SK-N-SH (cell line): ENCODE measurements at regions not wholly inside any gene's neighbourhood (a gene's known extent, or its start where the extent isn't known, plus 50 kb on each side); places are given as distances from the start of the nearest gene placed in this dataset.

Experiments used
- CTCF ChIA-PET: fragments of 300-600, 350-600 bp; formaldehyde crosslinking; extraction: SDS; loops from one replicate; lab custom pipeline; 2021; lab: Yijun Ruan, JAX
- POLR2A ChIA-PET: fragments of 350-600 bp; sonication (Branson Sonifier 250); formaldehyde crosslinking; extraction: SDS; loops from one replicate; lab custom pipeline; 2020; ENCODE audit warnings: antibody characterized with exemption, inconsistent platforms; lab: Yijun Ruan, JAX
- DNase-seq: peaks from one replicate; pipeline ENCODE4 v3.0.0; 2012
- H2AFZ ChIP-seq: fragments of 200-600 bp; sonication (generic); 2 replicates; pipeline ENCODE4 v1.8.1; 2016; ENCODE audit warnings: antibody characterized with exemption, mild to moderate bottlenecking, low read depth
- H3F3A ChIP-seq: fragments of 200-600 bp; sonication (generic); replicated peaks from 2 replicates; pipeline ENCODE3; 2016; ENCODE audit warnings: antibody characterized with exemption, mild to moderate bottlenecking; ENCODE audit not compliant: insufficient read depth
- H3K27ac ChIP-seq, 2 experiments: fragments of 200-500 bp in 1 of 2; fragments of 200-600 bp in 1 of 2; sonication (Bioruptor generic) in 1 of 2; sonication (generic), shearing (Covaris generic) in 1 of 2; 2 replicates each; pipeline versions ENCODE4 v1.5.1 to v1.6.1; 2014 to 2016; ENCODE audit warnings: low read depth in 2 of 2, inconsistent platforms in 1 of 2, low read length in 1 of 2, mild to moderate bottlenecking in 1 of 2, mixed read lengths in 1 of 2
- H3K27me3 ChIP-seq: fragments of 200-600 bp; sonication (generic), shearing (Covaris generic); 2 replicates; pipeline ENCODE4 v1.6.1; 2016; ENCODE audit warnings: mixed run types; ENCODE audit not compliant: insufficient read depth
- H3K36me3 ChIP-seq, 2 experiments: fragments of 200-500 bp in 1 of 2; fragments of 200-600 bp in 1 of 2; sonication (Bioruptor generic) in 1 of 2; sonication (generic) in 1 of 2; replicated peaks in 1 of 2; 2 replicates each; pipeline versions ENCODE3 to v1.5.1; 2014 to 2016; ENCODE audit warnings: low read length in 1 of 2, mild to moderate bottlenecking in 1 of 2; ENCODE audit not compliant: insufficient read depth in 2 of 2, control insufficient read depth in 1 of 2
- H3K4me1 ChIP-seq, 2 experiments: fragments of 200-500 bp in 1 of 2; fragments of 200-600 bp in 1 of 2; sonication (Bioruptor generic) in 1 of 2; sonication (generic), shearing (Covaris generic) in 1 of 2; 2 replicates each; pipeline versions ENCODE4 v1.5.1 to v1.6.1; 2014 to 2016; ENCODE audit warnings: low read depth in 1 of 2, low read length in 1 of 2, mixed run types in 1 of 2; ENCODE audit not compliant: insufficient read depth in 2 of 2, control insufficient read depth in 1 of 2
- H3K4me2 ChIP-seq: fragments of 200-600 bp; sonication (generic), shearing (Covaris generic); 2 replicates; pipeline ENCODE4 v1.6.1; 2017; ENCODE audit warnings: mixed run types
- H3K4me3 ChIP-seq, 2 experiments: fragments of 200-500 bp in 1 of 2; fragments of 200-600 bp in 1 of 2; sonication (Bioruptor generic) in 1 of 2; sonication (generic), shearing (Covaris generic) in 1 of 2; 2 replicates each; pipeline versions ENCODE4 v1.5.1 to v1.8.1; 2014 to 2016; ENCODE audit warnings: low read depth in 2 of 2, inconsistent platforms in 1 of 2, low read length in 1 of 2, mild to moderate bottlenecking in 1 of 2, mixed read lengths in 1 of 2, moderate library complexity in 1 of 2
- H3K79me2 ChIP-seq: fragments of 200-600 bp; sonication (generic); 2 replicates; pipeline ENCODE4 v1.8.1; 2017; ENCODE audit warnings: mild to moderate bottlenecking; ENCODE audit not compliant: insufficient read depth
- H3K9ac ChIP-seq: fragments of 200-600 bp; sonication (generic); 2 replicates; pipeline ENCODE4 v1.6.1; 2017; ENCODE audit warnings: mixed run types
- H3K9me2 ChIP-seq: fragments of 200-600 bp; sonication (generic); 2 replicates; pipeline ENCODE4 v1.6.1; 2017; ENCODE audit warnings: mixed run types
- H3K9me3 ChIP-seq: fragments of 200-600 bp; sonication (generic); 2 replicates; pipeline ENCODE4 v1.6.1; 2017; ENCODE audit warnings: mixed run types, mild to moderate bottlenecking, moderate library complexity
- H4K20me1 ChIP-seq: fragments of 200-600 bp; sonication (generic); 2 replicates; pipeline ENCODE4 v1.6.1; 2017; ENCODE audit warnings: mild to moderate bottlenecking, mixed run types; ENCODE audit not compliant: insufficient read depth
- CHD2 ChIP-seq: fragments of 150-350 bp; IDR thresholded peaks from 2 replicates; pipeline ENCODE4 v1.6.1; 2018; ENCODE audit warnings: low read length; ENCODE audit not compliant: partially characterized antibody
- EZH2phosphoT487 ChIP-seq: fragments of 200-600 bp; sonication (generic); IDR thresholded peaks from 2 replicates; pipeline ENCODE4 v1.6.1; 2017; ENCODE audit warnings: low read depth, mixed run types, mild to moderate bottlenecking, antibody characterized with exemption, moderate library complexity, borderline replicate concordance
- FOSL2 ChIP-seq: IDR thresholded peaks from 2 replicates; pipeline ENCODE4 v1.4.0; 2012; ENCODE audit warnings: low read depth, mild to moderate bottlenecking, moderate library complexity, borderline replicate concordance
- FOXM1 ChIP-seq: IDR thresholded peaks from 2 replicates; pipeline ENCODE4 v1.4.0; 2012; ENCODE audit warnings: low read depth, mild to moderate bottlenecking
- GATA2 ChIP-seq: sonication (generic); formaldehyde crosslinking; IDR thresholded peaks from 2 replicates; pipeline ENCODE4 v1.5.0; 2020; ENCODE audit warnings: mild to moderate bottlenecking, missing genetic modification reagents
- MEF2A ChIP-seq: IDR thresholded peaks from 2 replicates; pipeline ENCODE4 v1.4.0; 2012; ENCODE audit warnings: low read depth, borderline replicate concordance
- MXI1 ChIP-seq: IDR thresholded peaks from 2 replicates; pipeline ENCODE4 v1.6.1; 2012; ENCODE audit warnings: mild to moderate bottlenecking, low read depth, low read length, improper control_type of control experiment
- NRF1 ChIP-seq: IDR thresholded peaks from 2 replicates; pipeline ENCODE4 v1.6.1; 2012; ENCODE audit warnings: low read depth, mild to moderate bottlenecking, low read length
- RAD21 ChIP-seq: IDR thresholded peaks from 2 replicates; pipeline ENCODE4 v1.6.1; 2012; ENCODE audit warnings: mild to moderate bottlenecking, low read length
- RFX5 ChIP-seq: IDR thresholded peaks from 2 replicates; pipeline ENCODE4 v1.6.1; 2012; ENCODE audit warnings: mild to moderate bottlenecking, improper control_type of control experiment, low read length
- SMC3 ChIP-seq: IDR thresholded peaks from 2 replicates; pipeline ENCODE4 v1.6.1; 2012; ENCODE audit warnings: low read depth, low read length, improper control_type of control experiment
- YY1 ChIP-seq: IDR thresholded peaks from 2 replicates; pipeline ENCODE4 v1.4.0; 2012; ENCODE audit warnings: low read depth, mild to moderate bottlenecking
- WGBS: methylation state at CpG from one replicate; pipeline ENCODE4 v1.1.6; 2017; ENCODE audit warnings: low lambda C conversion rate; 5-methylcytosine and 5-hydroxymethylcytosine counted together
- TF ChIP-seq, protein P1 (sequence below): fragments of 150-350 bp; IDR thresholded peaks from 2 replicates; pipeline ENCODE4 v1.6.1; 2016; ENCODE audit warnings: mild to moderate bottlenecking, low read depth, low read length
- TF ChIP-seq, protein P2 (sequence below): fragments of 200-600 bp; sonication (generic); IDR thresholded peaks from 2 replicates; pipeline ENCODE4 v1.6.1; 2017; ENCODE audit warnings: antibody characterized with exemption, mild to moderate bottlenecking, moderate library complexity
- TF ChIP-seq, protein P3 (sequence below): IDR thresholded peaks from 2 replicates; pipeline ENCODE4 v1.4.0; 2012; ENCODE audit warnings: low read depth
- TF ChIP-seq, protein P4 (sequence below): IDR thresholded peaks from 2 replicates; pipeline ENCODE4 v1.6.1; 2012; ENCODE audit warnings: mild to moderate bottlenecking, low read depth, low read length, moderate library complexity

DNA sequence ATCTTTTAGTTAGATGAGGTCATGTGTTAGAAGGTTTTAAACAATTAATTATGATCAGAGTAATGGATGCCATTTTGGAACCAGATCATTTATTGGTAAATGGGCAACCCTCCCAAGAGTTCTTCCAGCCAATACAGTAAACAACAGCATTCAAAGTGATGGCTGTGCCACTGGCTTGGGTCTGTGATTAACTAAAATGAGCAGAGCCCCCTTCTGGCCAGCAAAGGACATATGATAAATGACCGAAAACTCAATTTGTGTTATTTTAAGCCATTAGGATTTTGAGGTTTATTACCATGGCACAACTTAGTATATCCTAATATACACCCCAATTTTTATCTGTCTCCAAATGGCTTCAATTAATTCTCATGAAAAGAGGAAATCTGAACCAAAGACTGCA, 90.8 kb upstream of the NPFFR2 start:
- peak; percentile 17 for DNase-seq
- 0% methylated on average over 1 of the region's 1 CpG for WGBS
- Histone ChIP-seq H3K27ac (no peak overlapping the region), H3K4me2 (no peak overlapping the region), H3K9me3 (no peaks in the 10 kb centered on the region), H3K9me2 (no peaks in the 10 kb centered on the region; the same call in 1 of the 2 replicates), H3K27me3 (no peaks in the 10 kb centered on the region), H3K79me2 (no peaks in the 10 kb centered on the region), H3K4me3 (no peak overlapping the region; a peak in 1 of 4 replicates), H3K9ac (no peak overlapping the region), H3K36me3 (no peaks in the 10 kb centered on the region), H4K20me1 (no peaks in the 10 kb centered on the region), H2AFZ (no peak overlapping the region), H3K4me1 (no peaks in the 10 kb centered on the region), H3F3A (no peaks in the 10 kb centered on the region)
- ChIA-PET POLR2A (no interaction called here), CTCF (no interaction called here)
- peak; percentile 40 for TF ChIP-seq SMC3
- no peak for TF ChIP-seq CHD2
- TF ChIP-seq MXI1 = no peak
- TF ChIP-seq MEF2A = no peak
- no peak for TF ChIP-seq NRF1
- TF ChIP-seq RFX5 = no peak
- TF ChIP-seq, protein P1, sequence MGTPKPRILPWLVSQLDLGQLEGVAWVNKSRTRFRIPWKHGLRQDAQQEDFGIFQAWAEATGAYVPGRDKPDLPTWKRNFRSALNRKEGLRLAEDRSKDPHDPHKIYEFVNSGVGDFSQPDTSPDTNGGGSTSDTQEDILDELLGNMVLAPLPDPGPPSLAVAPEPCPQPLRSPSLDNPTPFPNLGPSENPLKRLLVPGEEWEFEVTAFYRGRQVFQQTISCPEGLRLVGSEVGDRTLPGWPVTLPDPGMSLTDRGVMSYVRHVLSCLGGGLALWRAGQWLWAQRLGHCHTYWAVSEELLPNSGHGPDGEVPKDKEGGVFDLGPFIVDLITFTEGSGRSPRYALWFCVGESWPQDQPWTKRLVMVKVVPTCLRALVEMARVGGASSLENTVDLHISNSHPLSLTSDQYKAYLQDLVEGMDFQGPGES = no peak
- peak; percentile 40 for TF ChIP-seq RAD21
- TF ChIP-seq, protein P2, sequence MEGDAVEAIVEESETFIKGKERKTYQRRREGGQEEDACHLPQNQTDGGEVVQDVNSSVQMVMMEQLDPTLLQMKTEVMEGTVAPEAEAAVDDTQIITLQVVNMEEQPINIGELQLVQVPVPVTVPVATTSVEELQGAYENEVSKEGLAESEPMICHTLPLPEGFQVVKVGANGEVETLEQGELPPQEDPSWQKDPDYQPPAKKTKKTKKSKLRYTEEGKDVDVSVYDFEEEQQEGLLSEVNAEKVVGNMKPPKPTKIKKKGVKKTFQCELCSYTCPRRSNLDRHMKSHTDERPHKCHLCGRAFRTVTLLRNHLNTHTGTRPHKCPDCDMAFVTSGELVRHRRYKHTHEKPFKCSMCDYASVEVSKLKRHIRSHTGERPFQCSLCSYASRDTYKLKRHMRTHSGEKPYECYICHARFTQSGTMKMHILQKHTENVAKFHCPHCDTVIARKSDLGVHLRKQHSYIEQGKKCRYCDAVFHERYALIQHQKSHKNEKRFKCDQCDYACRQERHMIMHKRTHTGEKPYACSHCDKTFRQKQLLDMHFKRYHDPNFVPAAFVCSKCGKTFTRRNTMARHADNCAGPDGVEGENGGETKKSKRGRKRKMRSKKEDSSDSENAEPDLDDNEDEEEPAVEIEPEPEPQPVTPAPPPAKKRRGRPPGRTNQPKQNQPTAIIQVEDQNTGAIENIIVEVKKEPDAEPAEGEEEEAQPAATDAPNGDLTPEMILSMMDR = peak; percentile 63
- TF ChIP-seq YY1 = no peak

DNA sequence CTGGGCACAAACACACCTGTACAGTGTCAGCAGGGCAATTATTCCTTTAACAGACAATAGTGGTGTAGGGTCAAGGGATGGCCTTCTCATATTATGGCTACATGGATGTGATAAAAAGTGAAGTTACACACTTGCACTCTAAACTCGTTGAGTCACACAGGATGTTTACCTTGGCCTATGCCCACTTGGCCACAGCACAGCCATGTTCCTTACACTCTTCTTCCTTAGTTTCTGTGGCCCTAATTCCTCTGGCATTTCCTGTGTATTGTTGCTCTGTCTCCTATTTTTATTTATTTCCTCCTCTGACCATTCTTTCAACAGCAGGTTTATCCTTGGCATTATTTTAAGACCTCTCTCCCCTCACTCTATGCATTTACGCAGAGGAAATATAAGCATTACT, 86.8 kb upstream of the NPFFR2 start:
- POLR2A ChIA-PET = no interaction called here
- CTCF ChIA-PET = interaction anchor here (0.7 kb wide), 1 partner anchor 60 kb away, joined by 3 read pairs; no protein-coding TSS in a partner anchor

More for the DNA sequence above, 86.8 kb upstream of the NPFFR2 start:
- H3K36me3 ChIP-seq = no peaks in the 10 kb centered on the region
- H3K9me2 ChIP-seq = no peaks in the 10 kb centered on the region; the same call in 1 of the 2 replicates
- H2AFZ ChIP-seq = no peak overlapping the region
- 2% methylated on average over 2 of the region's 2 CpGs for WGBS
- no peak for DNase-seq
- H3K4me2 ChIP-seq = no peak overlapping the region
- H3K4me1 ChIP-seq = no peaks in the 10 kb centered on the region
- no peaks in the 10 kb centered on the region for H3K9me3 ChIP-seq
- no peaks in the 10 kb centered on the region; the same call in 1 of the 2 replicates for H3K27me3 ChIP-seq
- no peaks in the 10 kb centered on the region for H3K79me2 ChIP-seq
- H4K20me1 ChIP-seq = no peaks in the 10 kb centered on the region
- H3K27ac ChIP-seq = no peak overlapping the region
- H3F3A ChIP-seq = no peaks in the 10 kb centered on the region
- H3K9ac ChIP-seq = no peak overlapping the region
- H3K4me3 ChIP-seq = no peak overlapping the region
- no peak for TF ChIP-seq FOXM1
- no peak for TF ChIP-seq EZH2phosphoT487
- no peak for TF ChIP-seq FOSL2
- TF ChIP-seq, protein P3, sequence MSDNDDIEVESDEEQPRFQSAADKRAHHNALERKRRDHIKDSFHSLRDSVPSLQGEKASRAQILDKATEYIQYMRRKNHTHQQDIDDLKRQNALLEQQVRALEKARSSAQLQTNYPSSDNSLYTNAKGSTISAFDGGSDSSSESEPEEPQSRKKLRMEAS = no peak
- no peak for TF ChIP-seq GATA2 (CRISPR knock-in tag)
- TF ChIP-seq, protein P4, sequence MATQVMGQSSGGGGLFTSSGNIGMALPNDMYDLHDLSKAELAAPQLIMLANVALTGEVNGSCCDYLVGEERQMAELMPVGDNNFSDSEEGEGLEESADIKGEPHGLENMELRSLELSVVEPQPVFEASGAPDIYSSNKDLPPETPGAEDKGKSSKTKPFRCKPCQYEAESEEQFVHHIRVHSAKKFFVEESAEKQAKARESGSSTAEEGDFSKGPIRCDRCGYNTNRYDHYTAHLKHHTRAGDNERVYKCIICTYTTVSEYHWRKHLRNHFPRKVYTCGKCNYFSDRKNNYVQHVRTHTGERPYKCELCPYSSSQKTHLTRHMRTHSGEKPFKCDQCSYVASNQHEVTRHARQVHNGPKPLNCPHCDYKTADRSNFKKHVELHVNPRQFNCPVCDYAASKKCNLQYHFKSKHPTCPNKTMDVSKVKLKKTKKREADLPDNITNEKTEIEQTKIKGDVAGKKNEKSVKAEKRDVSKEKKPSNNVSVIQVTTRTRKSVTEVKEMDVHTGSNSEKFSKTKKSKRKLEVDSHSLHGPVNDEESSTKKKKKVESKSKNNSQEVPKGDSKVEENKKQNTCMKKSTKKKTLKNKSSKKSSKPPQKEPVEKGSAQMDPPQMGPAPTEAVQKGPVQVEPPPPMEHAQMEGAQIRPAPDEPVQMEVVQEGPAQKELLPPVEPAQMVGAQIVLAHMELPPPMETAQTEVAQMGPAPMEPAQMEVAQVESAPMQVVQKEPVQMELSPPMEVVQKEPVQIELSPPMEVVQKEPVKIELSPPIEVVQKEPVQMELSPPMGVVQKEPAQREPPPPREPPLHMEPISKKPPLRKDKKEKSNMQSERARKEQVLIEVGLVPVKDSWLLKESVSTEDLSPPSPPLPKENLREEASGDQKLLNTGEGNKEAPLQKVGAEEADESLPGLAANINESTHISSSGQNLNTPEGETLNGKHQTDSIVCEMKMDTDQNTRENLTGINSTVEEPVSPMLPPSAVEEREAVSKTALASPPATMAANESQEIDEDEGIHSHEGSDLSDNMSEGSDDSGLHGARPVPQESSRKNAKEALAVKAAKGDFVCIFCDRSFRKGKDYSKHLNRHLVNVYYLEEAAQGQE = no peak
- TF ChIP-seq RAD21 = no peak
